Suprapubic skin (tissue), 3 donors: ENCODE measurements at regions not wholly inside any gene's neighbourhood (a gene's known extent, or its start where the extent isn't known, plus 50 kb on each side); places are given as distances from the start of the nearest gene placed in this dataset.

ENCODE experiments used
- EP300 ChIP-seq: sonication (generic); formaldehyde crosslinking; IDR thresholded peaks from one replicate; pipeline ENCODE4 v1.6.1; 2017; ENCODE audit warnings: antibody characterized with exemption
- TF ChIP-seq, protein P1 (sequence below), 2 donors: fragments of 200-600 bp in 1 of 2; fragments of 450-650 bp in 1 of 2; sonication (generic) in 1 of 2; IDR thresholded peaks; one replicate each; pipeline ENCODE4 v1.5.1; 2016 to 2019; ENCODE audit warnings: antibody characterized with exemption in 2 of 2, mild to moderate bottlenecking in 1 of 2, moderate library complexity in 1 of 2

DNA sequence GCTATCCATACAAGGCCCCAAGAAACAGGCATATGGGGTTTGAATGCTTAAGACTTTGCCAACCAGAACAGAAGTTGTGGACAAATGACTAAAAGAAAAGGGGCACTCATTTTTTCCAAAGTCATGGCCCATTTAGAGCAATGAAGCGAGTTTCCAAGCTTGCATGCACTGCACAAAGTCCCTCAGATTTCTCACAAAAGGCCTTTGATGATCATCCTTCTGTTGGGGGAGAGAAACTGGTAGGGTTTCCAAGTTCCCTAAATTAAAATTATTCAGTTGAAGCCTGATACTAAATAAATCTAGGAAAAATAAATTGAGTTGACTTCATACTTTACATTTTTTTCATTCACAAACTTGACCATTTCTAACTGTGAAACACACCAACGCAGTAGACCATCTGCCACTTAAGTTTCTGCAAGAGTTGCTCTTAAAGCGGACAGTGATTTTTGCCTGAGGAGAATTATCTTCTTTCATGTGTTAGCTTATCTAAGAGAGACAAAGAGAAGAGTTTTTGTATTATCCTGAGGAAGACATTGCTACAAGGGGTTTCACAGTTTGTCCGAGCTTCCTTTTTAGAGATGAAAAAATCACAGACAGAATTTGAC lies 139.2 kb downstream of the SEC16B start:
- TF ChIP-seq, protein P1, sequence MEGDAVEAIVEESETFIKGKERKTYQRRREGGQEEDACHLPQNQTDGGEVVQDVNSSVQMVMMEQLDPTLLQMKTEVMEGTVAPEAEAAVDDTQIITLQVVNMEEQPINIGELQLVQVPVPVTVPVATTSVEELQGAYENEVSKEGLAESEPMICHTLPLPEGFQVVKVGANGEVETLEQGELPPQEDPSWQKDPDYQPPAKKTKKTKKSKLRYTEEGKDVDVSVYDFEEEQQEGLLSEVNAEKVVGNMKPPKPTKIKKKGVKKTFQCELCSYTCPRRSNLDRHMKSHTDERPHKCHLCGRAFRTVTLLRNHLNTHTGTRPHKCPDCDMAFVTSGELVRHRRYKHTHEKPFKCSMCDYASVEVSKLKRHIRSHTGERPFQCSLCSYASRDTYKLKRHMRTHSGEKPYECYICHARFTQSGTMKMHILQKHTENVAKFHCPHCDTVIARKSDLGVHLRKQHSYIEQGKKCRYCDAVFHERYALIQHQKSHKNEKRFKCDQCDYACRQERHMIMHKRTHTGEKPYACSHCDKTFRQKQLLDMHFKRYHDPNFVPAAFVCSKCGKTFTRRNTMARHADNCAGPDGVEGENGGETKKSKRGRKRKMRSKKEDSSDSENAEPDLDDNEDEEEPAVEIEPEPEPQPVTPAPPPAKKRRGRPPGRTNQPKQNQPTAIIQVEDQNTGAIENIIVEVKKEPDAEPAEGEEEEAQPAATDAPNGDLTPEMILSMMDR (IDR thresholded peaks at IDR 0.05), result no peak
- TF ChIP-seq EP300, result no peak
